HG03064 (cell line): ENCODE measurements at regions not wholly inside any gene's neighbourhood (a gene's known extent, or its start where the extent isn't known, plus 50 kb on each side); places are given as distances from the start of the nearest gene placed in this dataset.
A peak's percentile ranks its signal among the peaks of the same experiment; 100 is the strongest.
"Not testable (repeated sequence)": the region's sequence is repeated elsewhere in the genome, so short reads cannot be mapped to it uniquely, and the experiment has no call there.

Experiments
- ATAC-seq: cut with Tn5 transposase; IDR thresholded peaks from one replicate; pipeline ENCODE4 v1.9.1; 2021; ENCODE audit warnings: low read depth; ENCODE audit not compliant: unreplicated experiment

- ATAC-seq, result no peak
Observed at GRCh38 chr17:56688151-56688550, 94.7 kb downstream of the NOG start.

- ATAC-seq, result no peak
Observed at GRCh38 chr17:56690441-56691291, 97.2 kb downstream of the NOG start.

GRCh38 chr17:56694825-56695224, 101.3 kb downstream of the NOG start:
- ATAC-seq, result no peak

GRCh38 chr17:56697190-56697589, 103.7 kb downstream of the NOG start:
- no peak for ATAC-seq

- ATAC-seq, result no peak
Observed at GRCh38 chr17:56699186-56699894, 105.8 kb downstream of the NOG start.

- ATAC-seq, result no peak
Observed at GRCh38 chr17:56700919-56701420, 107.5 kb downstream of the NOG start.

- no peak for ATAC-seq
Observed at GRCh38 chr17:56707312-56708219, 114.1 kb downstream of the NOG start.

- ATAC-seq, result no peak
Observed at GRCh38 chr17:56708220-56708558, 114.7 kb downstream of the NOG start.

- no peak for ATAC-seq
Observed at GRCh38 chr17:56708670-56709410, 115.3 kb downstream of the NOG start.

- ATAC-seq, result no peak
Observed at GRCh38 chr17:56710986-56711385, 117.5 kb downstream of the NOG start.

- peak; percentile 89 for ATAC-seq
Observed at GRCh38 chr17:56715613-56716357, 117.9 kb downstream of the C17orf67 start.

- ATAC-seq, result no peak
Observed at GRCh38 chr17:56717471-56717870, 116.2 kb downstream of the C17orf67 start.

- ATAC-seq, result no peak
Observed at GRCh38 chr17:56718515-56718914, 115.2 kb downstream of the C17orf67 start.

- no peak for ATAC-seq
Observed at GRCh38 chr17:56723421-56723820, 110.3 kb downstream of the C17orf67 start.

- no peak for ATAC-seq
Observed at GRCh38 chr17:56724664-56725063, 109.1 kb downstream of the C17orf67 start.

- ATAC-seq, result no peak
Observed at GRCh38 chr17:56725144-56725543, 108.6 kb downstream of the C17orf67 start.

GRCh38 chr17:56727876-56728617, 105.7 kb downstream of the C17orf67 start:
- ATAC-seq, result no peak

GRCh38 chr17:56731096-56731495, 102.6 kb downstream of the C17orf67 start:
- ATAC-seq, result not testable (repeated sequence)

GRCh38 chr17:56733833-56734232, 99.9 kb downstream of the C17orf67 start:
- no peak for ATAC-seq
